CD4-positive, alpha-beta T cell treated with Interleukin-4 for 1 hour (primary cell): ENCODE measurements at regions not wholly inside any gene's neighbourhood (a gene's known extent, or its start where the extent isn't known, plus 50 kb on each side); places are given as distances from the start of the nearest gene placed in this dataset.

Experiments used
- DNase-seq, 2 donors: peaks; one replicate each; pipeline ENCODE4 v3.0.0-alpha.2; 2020 to 2022

GRCh38 chr14:49218436-49219092 is 367.6 kb downstream of the RPS29 start:
- no peak for DNase-seq

DNA sequence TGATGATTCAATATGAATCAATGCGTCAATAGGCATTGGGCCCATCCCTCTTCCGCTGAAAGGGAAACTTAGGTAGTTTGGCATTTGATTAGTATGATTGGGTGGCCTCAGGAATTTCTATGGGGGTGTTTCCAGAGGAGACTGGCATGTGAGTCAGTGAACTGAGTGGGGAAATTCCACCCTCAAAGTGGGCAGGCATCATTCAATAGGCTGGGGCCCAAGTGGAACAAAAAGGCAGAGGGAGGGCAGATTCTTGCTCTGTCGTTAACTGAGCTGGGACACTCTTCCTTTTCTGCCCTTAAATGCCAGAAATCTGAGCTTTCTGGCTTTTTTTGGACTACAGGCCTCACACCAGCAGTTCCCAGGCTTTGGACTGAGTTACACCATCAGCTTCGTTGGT is 373.5 kb downstream of the RPS29 start:
- DNase-seq: no peak

GRCh38 chr14:49209416-49209815 is 376.8 kb downstream of the RPS29 start:
- no peak for DNase-seq

DNA sequence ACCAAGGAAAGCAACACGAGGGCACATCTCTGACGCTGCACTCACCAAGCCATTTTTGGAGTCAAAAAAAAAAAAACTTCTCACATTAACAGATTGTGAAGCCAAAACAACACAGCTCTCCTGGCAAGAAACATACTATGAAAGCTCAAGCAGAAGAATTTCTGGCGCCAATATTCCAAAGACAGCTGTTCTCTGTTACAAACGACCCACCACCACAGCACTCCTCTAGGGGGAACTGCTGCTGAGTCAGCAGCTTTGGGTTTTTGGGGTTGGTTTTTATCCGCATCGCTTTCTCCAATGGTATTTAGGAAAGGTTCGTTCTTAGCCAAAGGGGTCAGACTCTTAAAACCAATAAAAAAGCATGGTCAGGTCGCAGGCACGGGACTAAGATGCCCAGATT is 379.4 kb downstream of the RPS29 start:
- DNase-seq: no peak

GRCh38 chr14:49203676-49204075 is 382.5 kb downstream of the RPS29 start:
- DNase-seq: no peak

DNA sequence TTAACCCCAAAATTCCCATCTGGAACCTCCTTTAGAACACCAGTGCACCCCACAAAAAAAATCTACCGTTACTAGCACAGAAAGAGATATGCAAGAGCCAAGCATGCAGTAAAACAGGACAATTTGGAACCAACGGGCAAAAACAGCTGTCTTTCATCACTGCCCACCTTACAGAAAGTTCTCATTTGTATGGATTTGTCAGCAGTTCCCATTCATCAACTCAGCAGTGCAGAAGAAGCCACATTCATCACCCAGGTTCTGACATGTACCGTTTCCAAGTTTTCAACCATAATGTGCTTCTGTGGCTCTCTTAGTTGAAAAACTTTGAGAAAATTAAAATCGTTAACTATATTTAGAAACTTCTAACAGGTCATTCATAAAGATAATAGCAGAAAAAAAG is 387.0 kb downstream of the RPS29 start:
- DNase-seq: no peak

GRCh38 chr14:49196327-49196726 is 389.9 kb downstream of the RPS29 start:
- no peak for DNase-seq

DNA sequence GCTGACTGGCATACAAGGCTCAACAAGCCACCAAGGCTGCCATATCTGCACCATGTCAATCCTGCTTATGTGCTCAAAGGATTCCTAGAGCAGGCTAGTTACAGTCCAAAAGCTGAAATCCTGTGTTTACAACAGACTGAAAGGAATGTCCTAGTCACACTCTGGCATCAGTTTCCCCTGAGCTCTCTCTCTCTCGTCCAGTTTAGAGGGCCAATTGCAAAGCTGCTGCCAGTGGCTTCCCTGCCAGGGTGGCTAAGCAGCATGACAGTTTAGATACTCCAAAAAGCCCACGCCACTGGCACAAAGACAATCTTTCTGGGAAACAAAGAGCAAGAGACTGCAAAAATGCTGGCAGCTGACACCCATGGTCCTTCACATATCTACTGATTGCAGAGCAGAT is 392.1 kb downstream of the RPS29 start:
- DNase-seq: no peak

GRCh38 chr14:49193332-49194065 is 392.7 kb downstream of the RPS29 start:
- no peak for DNase-seq

DNA sequence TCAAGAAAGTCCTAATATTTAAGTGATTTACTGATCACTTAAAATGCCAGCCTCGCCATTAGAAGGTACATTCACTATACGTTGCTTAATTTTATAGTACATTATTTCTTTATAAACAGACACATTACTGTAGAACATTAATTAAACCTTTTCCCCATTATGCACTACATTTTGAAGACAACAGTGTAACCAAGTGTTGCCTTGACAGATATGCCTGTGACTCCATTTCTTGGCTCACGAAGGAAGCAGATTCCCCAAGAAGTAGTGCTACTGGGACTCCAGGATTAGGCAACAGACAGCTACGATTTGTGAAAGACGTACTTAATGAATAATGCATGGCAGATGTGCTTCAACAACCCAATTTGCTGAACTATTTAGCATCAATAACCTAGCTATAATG is 394.8 kb downstream of the RPS29 start:
- no peak for DNase-seq

- DNase-seq: no peak
Measured at GRCh38 chr14:49189375-49189774, 396.8 kb downstream of the RPS29 start.

DNA sequence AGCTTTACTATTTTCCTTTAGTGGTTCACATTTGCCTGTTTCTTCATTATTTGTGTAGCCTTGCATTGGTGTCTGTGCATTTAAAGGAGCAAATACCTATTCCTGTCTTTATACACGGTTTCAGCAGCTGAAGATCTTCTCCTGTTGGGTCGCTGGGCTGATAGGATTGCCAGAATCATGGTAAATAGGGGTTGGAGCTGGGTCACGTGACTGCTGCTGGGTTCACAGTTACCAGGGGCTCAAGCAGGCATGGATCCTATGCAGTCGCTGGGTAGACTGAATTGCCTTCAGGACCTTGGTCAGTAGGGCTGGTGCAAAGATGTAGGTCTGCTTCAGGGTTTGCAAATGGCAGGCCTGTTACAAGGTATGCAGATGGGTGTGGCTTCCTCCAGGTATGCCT is 398.4 kb downstream of the RPS29 start:
- DNase-seq: no peak

- peak in 1 of 2 donors; percentile 23 for DNase-seq
Measured at GRCh38 chr14:49173765-49174373, 412.3 kb downstream of the RPS29 start.

- no peak for DNase-seq
Measured at GRCh38 chr14:49164074-49164473, 422.1 kb downstream of the RPS29 start.

DNA sequence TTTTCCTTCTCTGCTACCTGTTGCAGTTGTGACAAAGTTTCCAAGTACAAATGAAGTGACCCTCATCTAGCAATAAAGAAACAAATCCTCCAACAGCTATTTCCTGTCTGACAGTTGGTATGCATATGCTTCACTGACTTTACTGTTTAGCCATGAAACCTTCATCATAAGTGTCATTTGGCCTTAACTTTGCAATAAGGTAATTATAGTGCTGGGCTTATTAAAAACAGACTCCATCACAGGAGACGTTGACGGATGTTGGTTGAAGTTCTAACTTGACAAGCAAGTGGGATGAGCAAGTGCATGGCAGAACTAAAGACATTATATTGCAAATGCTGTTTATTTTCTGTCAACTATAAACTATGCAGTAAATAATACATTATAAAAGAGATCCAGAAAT is 425.2 kb downstream of the RPS29 start:
- no peak for DNase-seq

DNA sequence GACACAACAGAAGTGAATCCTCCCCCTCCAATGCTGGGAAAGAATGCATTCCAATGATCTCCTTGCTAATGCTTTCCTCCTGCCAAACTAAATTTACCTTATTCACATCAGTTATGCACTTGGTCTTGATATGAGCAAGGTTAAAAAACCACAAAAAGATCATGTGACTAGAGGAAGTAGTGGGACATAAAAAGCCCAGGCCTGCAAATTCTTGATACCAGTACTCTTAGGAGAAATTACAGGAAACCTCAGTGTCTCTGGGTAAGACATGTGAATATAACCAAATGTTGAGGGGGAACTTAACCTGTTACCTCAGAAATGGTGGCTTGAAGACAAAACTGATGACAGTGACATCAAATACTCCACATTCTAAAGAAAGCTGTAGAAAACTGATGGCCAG is 427.1 kb downstream of the RPS29 start:
- no peak for DNase-seq

DNA sequence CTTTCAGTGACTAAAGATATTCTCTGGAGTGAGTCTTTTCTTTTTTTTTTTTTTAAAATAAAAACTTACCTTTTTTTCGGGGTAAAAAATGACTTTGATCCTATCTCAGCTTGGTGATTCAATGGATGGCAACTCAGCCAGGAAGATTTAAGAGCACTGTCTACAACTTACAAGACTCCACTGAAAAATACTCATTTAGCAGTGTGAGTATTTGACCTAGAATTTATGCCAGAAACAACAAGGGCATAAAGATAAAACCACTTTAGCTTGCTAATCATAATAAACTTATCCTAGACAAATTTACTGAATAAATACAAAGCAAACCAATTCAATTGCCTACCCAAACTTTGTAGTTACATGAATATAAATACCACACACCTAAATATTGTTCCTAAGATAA is 446.6 kb downstream of the RPS29 start:
- no peak for DNase-seq

- DNase-seq: no peak
Measured at GRCh38 chr14:49134940-49135339, 451.2 kb downstream of the RPS29 start.

- no peak for DNase-seq
Measured at GRCh38 chr14:49121246-49121645, 464.9 kb downstream of the RPS29 start.

DNA sequence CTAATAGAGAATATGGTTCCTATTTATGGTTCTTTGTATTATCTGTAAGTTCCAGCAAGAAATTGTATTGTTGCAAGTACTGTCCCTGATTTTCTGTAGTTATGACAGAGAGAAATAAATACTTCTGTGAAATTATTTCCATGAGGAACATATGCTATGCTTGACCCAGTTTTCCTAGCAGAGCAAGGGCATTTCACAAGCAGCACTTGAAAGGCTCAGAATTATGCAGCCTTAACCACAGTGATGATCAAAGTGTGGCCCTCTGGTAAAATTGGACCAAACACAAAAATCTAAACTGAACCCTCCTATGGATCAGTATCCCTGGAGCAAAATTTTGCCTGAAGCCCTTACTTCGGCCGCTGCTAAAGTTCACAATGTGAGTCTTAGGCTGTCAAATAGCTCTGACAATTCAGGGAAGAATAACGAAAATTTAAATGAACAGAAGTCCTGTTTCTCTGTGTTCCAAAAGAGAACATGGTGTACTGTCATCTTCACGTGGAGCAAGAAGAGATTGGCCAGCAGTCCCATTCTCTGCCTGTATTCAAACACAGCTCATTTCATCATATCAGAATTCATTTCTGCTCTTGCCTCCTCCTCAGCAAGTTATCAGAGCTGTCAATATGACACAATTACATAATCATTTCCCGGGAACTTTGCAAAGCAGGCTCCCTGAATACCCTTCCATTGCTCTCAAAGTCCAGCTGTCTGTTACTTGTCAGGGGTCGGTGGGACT is 471.9 kb downstream of the RPS29 start:
- DNase-seq: no peak

GRCh38 chr14:49106741-49107667 is 479.2 kb downstream of the RPS29 start:
- DNase-seq: no peak

DNA sequence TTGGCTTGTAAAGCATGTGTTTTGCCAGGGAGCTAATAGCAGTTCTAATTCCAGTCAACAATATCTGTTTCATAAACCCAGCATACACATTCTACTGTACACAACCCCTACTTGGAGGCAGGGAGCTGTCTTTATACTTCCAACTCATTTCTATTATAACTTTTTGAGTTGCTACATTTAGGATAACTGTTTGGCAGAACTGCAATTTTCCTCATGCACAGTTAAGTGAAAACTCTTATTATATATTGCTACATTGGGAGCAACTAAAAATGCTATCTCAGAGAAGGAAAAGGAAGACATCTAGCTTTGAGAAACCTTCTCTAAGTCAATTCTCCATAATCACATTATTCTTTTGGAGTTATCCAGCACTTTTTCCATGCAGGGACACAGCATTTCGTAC is 480.2 kb downstream of the RPS29 start:
- no peak for DNase-seq

GRCh38 chr14:49105512-49105911 is 480.7 kb downstream of the RPS29 start:
- no peak for DNase-seq
